ENCODE measurements at regions not wholly inside any gene's neighbourhood (a gene's known extent, or its start where the extent isn't known, plus 50 kb on each side); places are given as distances from the start of the nearest gene placed in this dataset.

DNA sequence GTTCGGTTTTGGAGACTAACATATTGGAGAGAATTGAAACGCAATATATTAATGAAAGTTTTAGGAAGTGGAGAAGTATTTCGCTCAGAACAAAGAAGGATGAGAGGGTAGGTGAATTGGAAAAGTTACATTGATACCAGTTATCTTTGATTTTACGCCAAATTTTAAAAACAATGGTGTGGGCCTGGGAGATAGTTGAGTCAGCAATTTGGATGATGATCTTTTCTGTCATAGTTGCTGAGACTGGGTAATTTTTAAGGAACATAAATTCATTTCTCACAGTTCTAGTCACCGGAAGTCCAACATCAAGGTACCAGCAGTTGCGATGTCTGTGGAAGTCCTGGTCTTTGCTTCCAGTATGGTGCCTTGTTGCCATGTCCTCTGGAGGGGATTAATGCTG, 644.8 kb upstream of the LCORL start:
- Mint-ChIP-seq H3K36me3 (ENCODE audit: insufficient read depth, unreplicated experiment) (no peaks in the 10 kb centered on the region), H3K4me1 (ENCODE audit: low read depth, unreplicated experiment) (no peaks in the 10 kb centered on the region), H3K27ac (ENCODE audit: unreplicated experiment) (no peak overlapping the region), H3K9me3 (ENCODE audit: unreplicated experiment) (peaks cover 2% of the 10 kb centered on the region), H3K4me3 (ENCODE audit: unreplicated experiment) (no peak overlapping the region), H3K27me3 (ENCODE audit: insufficient read depth, unreplicated experiment) (no peaks in the 10 kb centered on the region)
- TF ChIP-seq, protein P1, sequence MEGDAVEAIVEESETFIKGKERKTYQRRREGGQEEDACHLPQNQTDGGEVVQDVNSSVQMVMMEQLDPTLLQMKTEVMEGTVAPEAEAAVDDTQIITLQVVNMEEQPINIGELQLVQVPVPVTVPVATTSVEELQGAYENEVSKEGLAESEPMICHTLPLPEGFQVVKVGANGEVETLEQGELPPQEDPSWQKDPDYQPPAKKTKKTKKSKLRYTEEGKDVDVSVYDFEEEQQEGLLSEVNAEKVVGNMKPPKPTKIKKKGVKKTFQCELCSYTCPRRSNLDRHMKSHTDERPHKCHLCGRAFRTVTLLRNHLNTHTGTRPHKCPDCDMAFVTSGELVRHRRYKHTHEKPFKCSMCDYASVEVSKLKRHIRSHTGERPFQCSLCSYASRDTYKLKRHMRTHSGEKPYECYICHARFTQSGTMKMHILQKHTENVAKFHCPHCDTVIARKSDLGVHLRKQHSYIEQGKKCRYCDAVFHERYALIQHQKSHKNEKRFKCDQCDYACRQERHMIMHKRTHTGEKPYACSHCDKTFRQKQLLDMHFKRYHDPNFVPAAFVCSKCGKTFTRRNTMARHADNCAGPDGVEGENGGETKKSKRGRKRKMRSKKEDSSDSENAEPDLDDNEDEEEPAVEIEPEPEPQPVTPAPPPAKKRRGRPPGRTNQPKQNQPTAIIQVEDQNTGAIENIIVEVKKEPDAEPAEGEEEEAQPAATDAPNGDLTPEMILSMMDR (IDR thresholded peaks at IDR 0.05; ENCODE audit: insufficient read depth in 1 of 2, low read depth in 1 of 2, low read length in 1 of 2, severe bottlenecking in 1 of 2, unreplicated experiment in 1 of 2): no peak
- POLR2A ChIA-PET: no interaction called here
- CTCF ChIA-PET: interaction anchor here (0.6 kb wide), 1 partner anchor 156 kb away, joined by 3 read pairs; no protein-coding TSS in a partner anchor
- H3K36me3 ChIP-seq (ENCODE audit: control insufficient read depth, insufficient read depth, low read length): no peaks in the 10 kb centered on the region
- BruUV-seq (replicated peaks): no TSS peak
- DNase-seq: no peak
- H3K9me3 ChIP-seq: no peaks in the 10 kb centered on the region
- no peaks in the 10 kb centered on the region for H3K4me1 ChIP-seq
- H3K4me3 ChIP-seq (ENCODE audit: low read depth, low read length): no peak overlapping the region
- intact Hi-C loops (cut with micrococcal nuclease; ENCODE audit: unreplicated experiment): no loop called here
- H3K27me3 ChIP-seq (replicated peaks; ENCODE audit: control insufficient read depth, insufficient read depth, low read length): no peaks in the 10 kb centered on the region

DNA sequence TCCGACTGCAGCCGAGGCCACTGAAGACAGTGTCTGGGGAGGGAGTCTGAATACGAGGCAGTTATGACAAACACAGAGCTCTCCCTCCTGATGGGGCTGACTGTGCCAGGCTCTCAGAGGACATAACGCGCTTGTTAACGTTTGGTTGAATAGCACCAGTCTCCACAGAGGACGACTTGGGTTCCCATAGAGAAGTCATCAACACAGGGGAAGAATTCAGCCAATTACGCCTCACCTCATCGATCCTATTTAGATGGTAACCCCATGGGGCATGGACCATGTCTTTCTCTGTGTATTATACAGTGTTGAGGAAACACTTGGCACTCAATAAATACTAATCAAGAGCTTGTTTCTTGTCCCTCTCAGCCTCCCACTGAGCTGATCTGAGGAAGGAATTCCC, 642.6 kb upstream of the LCORL start:
- ChIA-PET POLR2A (no interaction called here), CTCF (no interaction called here)
- BruUV-seq (replicated peaks): no TSS peak
- Mint-ChIP-seq H3K36me3 (ENCODE audit: insufficient read depth, unreplicated experiment) (no peaks in the 10 kb centered on the region), H3K27ac (ENCODE audit: unreplicated experiment) (no peak overlapping the region), H3K9me3 (ENCODE audit: unreplicated experiment) (no peaks in the 10 kb centered on the region), H3K4me1 (ENCODE audit: low read depth, unreplicated experiment) (no peaks in the 10 kb centered on the region), H3K27me3 (ENCODE audit: insufficient read depth, unreplicated experiment) (no peaks in the 10 kb centered on the region), H3K4me3 (ENCODE audit: unreplicated experiment) (no peak overlapping the region)
- TF ChIP-seq, protein P1 (IDR thresholded peaks at IDR 0.05; ENCODE audit: insufficient read depth in 1 of 2, low read depth in 1 of 2, low read length in 1 of 2, severe bottlenecking in 1 of 2, unreplicated experiment in 1 of 2): no peak
- no peaks in the 10 kb centered on the region for H3K27me3 ChIP-seq (replicated peaks; ENCODE audit: control insufficient read depth, insufficient read depth, low read length)
- H3K36me3 ChIP-seq (ENCODE audit: control insufficient read depth, insufficient read depth, low read length): no peaks in the 10 kb centered on the region
- H3K4me1 ChIP-seq: no peaks in the 10 kb centered on the region
- H3K9me3 ChIP-seq: no peaks in the 10 kb centered on the region
- DNase-seq: no peak
- no peak overlapping the region for H3K4me3 ChIP-seq (ENCODE audit: low read depth, low read length)
- intact Hi-C loops (cut with micrococcal nuclease; ENCODE audit: unreplicated experiment): no loop called here

DNA sequence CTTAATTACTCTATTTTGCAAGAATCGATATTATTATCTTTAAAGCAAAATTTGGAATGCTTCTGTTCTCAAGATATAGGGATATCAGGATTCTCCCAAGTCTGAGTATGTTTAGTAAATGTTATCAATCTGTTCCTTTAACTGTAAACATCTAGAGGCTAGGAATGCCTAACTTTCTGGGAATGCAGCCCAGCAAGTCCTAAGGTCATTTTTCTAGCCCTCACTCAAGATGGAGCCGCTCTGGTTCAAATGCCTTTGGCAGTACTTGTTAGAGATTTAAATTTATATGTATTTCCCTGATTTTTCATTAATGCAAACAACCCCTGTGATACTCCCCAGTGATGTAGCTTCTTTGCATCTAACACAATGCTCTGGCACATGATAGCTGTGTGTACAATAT, 623.8 kb upstream of the LCORL start:
- Mint-ChIP-seq H3K4me3 (ENCODE audit: unreplicated experiment) (no peak overlapping the region), H3K4me1 (ENCODE audit: low read depth, unreplicated experiment) (peaks cover 17% of the 10 kb centered on the region), H3K36me3 (ENCODE audit: insufficient read depth, unreplicated experiment) (no peaks in the 10 kb centered on the region), H3K9me3 (ENCODE audit: unreplicated experiment) (peaks cover 26% of the 10 kb centered on the region), H3K27ac (ENCODE audit: unreplicated experiment) (peak overlapping the region; percentile 68), H3K27me3 (ENCODE audit: insufficient read depth, unreplicated experiment) (no peaks in the 10 kb centered on the region)
- POLR2A ChIA-PET: no interaction called here
- Histone ChIP-seq H3K4me1 (peaks cover 27% of the 10 kb centered on the region), H3K4me3 (ENCODE audit: low read depth, low read length) (no peak overlapping the region), H3K36me3 (ENCODE audit: control insufficient read depth, insufficient read depth, low read length) (no peaks in the 10 kb centered on the region), H3K9me3 (0 out of 2 replicates have a peak, but pooled peaks cover 4% of the 10 kb centered on the region), H3K27me3 (replicated peaks; ENCODE audit: control insufficient read depth, insufficient read depth, low read length) (no peaks in the 10 kb centered on the region)
- DNase-seq: peak; percentile 35 to 47
- TF ChIP-seq, protein P1 (IDR thresholded peaks at IDR 0.05; ENCODE audit: insufficient read depth in 1 of 2, low read depth in 1 of 2, low read length in 1 of 2, severe bottlenecking in 1 of 2, unreplicated experiment in 1 of 2): no peak
- intact Hi-C loops (cut with micrococcal nuclease; ENCODE audit: unreplicated experiment): no loop called here
- no TSS peak for BruUV-seq (replicated peaks)
- CTCF ChIA-PET: no interaction called here

Measured in Caco-2 (cell line).